ENCODE measurements at regions not wholly inside any gene's neighbourhood (a gene's known extent, or its start where the extent isn't known, plus 50 kb on each side); places are given as distances from the start of the nearest gene placed in this dataset.

DNA sequence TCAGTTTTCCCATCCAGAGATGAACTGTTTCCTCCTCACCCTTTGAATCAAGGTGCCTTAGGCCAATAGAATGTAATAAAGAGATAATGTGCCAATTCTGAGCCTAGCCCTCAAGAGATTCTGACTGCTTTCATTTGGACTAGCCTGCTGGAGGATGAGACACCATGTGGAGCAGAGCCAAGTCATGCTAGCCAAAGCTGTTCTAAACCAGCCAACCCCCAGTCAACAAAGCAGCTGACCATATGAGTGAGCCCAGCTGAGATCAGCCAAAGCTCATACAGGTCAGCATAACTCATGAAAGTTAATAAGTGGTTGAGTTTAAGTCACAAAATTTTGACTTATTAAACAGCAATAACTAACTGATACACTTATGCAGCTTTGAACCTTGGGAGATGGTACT is 66.7 kb upstream of the DBX1 start:
- no peaks in the 10 kb centered on the region for H3K79me2 ChIP-seq (ENCODE audit: low read length)
- no peaks in the 10 kb centered on the region for H4K20me1 ChIP-seq (ENCODE audit: insufficient read depth, low read length)
- H2AFZ ChIP-seq (ENCODE audit: low read length) = no peak overlapping the region
- H3K27me3 ChIP-seq (replicated peaks; ENCODE audit: insufficient read depth, low read length) = no peaks in the 10 kb centered on the region
- no peak for DNase-seq
- H3K4me3 ChIP-seq (ENCODE audit: low read length) = no peak overlapping the region
- no peak for TF ChIP-seq EZH2 (optimal IDR thresholded peaks at IDR 0.05; ENCODE audit: low read depth, low read length)
- no peak for TF ChIP-seq EZH2phosphoT487 (IDR thresholded peaks at IDR 0.05; ENCODE audit: low read length)
- TF ChIP-seq CTCF (IDR thresholded peaks at IDR 0.05; ENCODE audit: low read length) = no peak
- no peaks in the 10 kb centered on the region for H3K9me3 ChIP-seq (replicated peaks; ENCODE audit: insufficient read depth, low read length)
- no peaks in the 10 kb centered on the region for H3K4me1 ChIP-seq (ENCODE audit: low read length)
- H3K36me3 ChIP-seq (replicated peaks; ENCODE audit: insufficient read depth, low read length) = no peaks in the 10 kb centered on the region
- H3K4me2 ChIP-seq (ENCODE audit: low read depth, low read length) = no peak overlapping the region
- no peak overlapping the region for H3K9ac ChIP-seq (ENCODE audit: low read length)
- H3K27ac ChIP-seq (ENCODE audit: low read length) = no peak overlapping the region
- H3F3A ChIP-seq (ENCODE audit: insufficient read depth, low read length) = no peaks in the 10 kb centered on the region
- no peaks in the 10 kb centered on the region for H3K9me2 ChIP-seq (replicated peaks; ENCODE audit: insufficient read depth, low read length)

DNA sequence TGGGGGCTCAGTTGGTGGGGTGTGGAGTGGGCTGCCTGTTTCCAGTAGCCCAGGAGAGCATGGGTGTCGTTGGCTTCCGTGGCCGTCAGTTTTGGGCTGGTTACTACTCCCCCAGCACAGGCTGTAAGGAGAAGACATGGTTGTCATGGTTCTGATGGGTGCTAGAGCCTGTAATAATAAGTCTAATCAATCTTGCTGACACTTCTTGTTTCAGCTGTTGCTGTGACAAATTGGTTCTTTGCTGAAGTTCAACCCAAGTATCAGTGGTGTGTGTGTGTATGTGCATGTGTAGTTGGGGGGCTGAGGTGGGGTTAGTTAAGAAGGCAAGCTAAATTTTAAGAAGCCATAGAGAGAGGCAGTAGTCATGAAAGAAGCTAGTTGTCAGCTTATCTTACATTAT is 61.3 kb upstream of the DBX1 start:
- Histone ChIP-seq H3K9me3 (replicated peaks; ENCODE audit: insufficient read depth, low read length) (no peaks in the 10 kb centered on the region), H3K27ac (ENCODE audit: low read length) (no peak overlapping the region), H3K9me2 (replicated peaks; ENCODE audit: insufficient read depth, low read length) (no peaks in the 10 kb centered on the region), H3F3A (ENCODE audit: insufficient read depth, low read length) (no peaks in the 10 kb centered on the region), H3K4me3 (ENCODE audit: low read length) (no peak overlapping the region), H3K9ac (ENCODE audit: low read length) (no peak overlapping the region), H4K20me1 (ENCODE audit: insufficient read depth, low read length) (no peaks in the 10 kb centered on the region), H2AFZ (ENCODE audit: low read length) (no peak overlapping the region), H3K36me3 (replicated peaks; ENCODE audit: insufficient read depth, low read length) (no peaks in the 10 kb centered on the region), H3K4me1 (ENCODE audit: low read length) (no peaks in the 10 kb centered on the region), H3K4me2 (ENCODE audit: low read depth, low read length) (no peak overlapping the region), H3K27me3 (replicated peaks; ENCODE audit: insufficient read depth, low read length) (no peaks in the 10 kb centered on the region), H3K79me2 (ENCODE audit: low read length) (no peaks in the 10 kb centered on the region)
- TF ChIP-seq EZH2 (optimal IDR thresholded peaks at IDR 0.05; ENCODE audit: low read depth, low read length) = no peak
- TF ChIP-seq CTCF (IDR thresholded peaks at IDR 0.05; ENCODE audit: low read length) = no peak
- no peak for TF ChIP-seq EZH2phosphoT487 (IDR thresholded peaks at IDR 0.05; ENCODE audit: low read length)
- no peak for DNase-seq

- TF ChIP-seq EZH2phosphoT487 (IDR thresholded peaks at IDR 0.05; ENCODE audit: low read length) (no peak), EZH2 (optimal IDR thresholded peaks at IDR 0.05; ENCODE audit: low read depth, low read length) (no peak), CTCF (IDR thresholded peaks at IDR 0.05; ENCODE audit: low read length) (no peak)
- Histone ChIP-seq H3K36me3 (replicated peaks; ENCODE audit: insufficient read depth, low read length) (no peaks in the 10 kb centered on the region), H3K27ac (ENCODE audit: low read length) (peak overlapping the region; percentile 86; the same call in 1 of the 2 replicates), H3K4me3 (ENCODE audit: low read length) (no peak overlapping the region), H3K79me2 (ENCODE audit: low read length) (no peaks in the 10 kb centered on the region), H3K4me1 (ENCODE audit: low read length) (peaks cover 48% of the 10 kb centered on the region), H3K9me3 (replicated peaks; ENCODE audit: insufficient read depth, low read length) (no peaks in the 10 kb centered on the region), H4K20me1 (ENCODE audit: insufficient read depth, low read length) (no peaks in the 10 kb centered on the region), H3K4me2 (ENCODE audit: low read depth, low read length) (peak overlapping the region; percentile 42), H3K9me2 (replicated peaks; ENCODE audit: insufficient read depth, low read length) (no peaks in the 10 kb centered on the region), H3K9ac (ENCODE audit: low read length) (peak overlapping the region; percentile 8; the same call in 1 of the 2 replicates), H2AFZ (ENCODE audit: low read length) (0 out of 2 replicates have a peak overlapping the region, but pooled peaks have one; percentile 15), H3K27me3 (replicated peaks; ENCODE audit: insufficient read depth, low read length) (no peaks in the 10 kb centered on the region), H3F3A (ENCODE audit: insufficient read depth, low read length) (peaks cover 40% of the 10 kb centered on the region)
- peak; percentile 92 for DNase-seq
Observed at GRCh38 chr11:20213790-20214189, 53.5 kb upstream of the DBX1 start.

All from MM.1S (cell line).